Upper lobe of right lung (tissue), 1 donor: ENCODE measurements at regions not wholly inside any gene's neighbourhood (a gene's known extent, or its start where the extent isn't known, plus 50 kb on each side); places are given as distances from the start of the nearest gene placed in this dataset.

ENCODE experiments used
- ATAC-seq: fragments of 200-7000 bp; cut with Tn5 transposase; one replicate; pipeline ENCODE4 v1.9.1; 2020; ENCODE audit warnings: mild to moderate bottlenecking, moderate library complexity
- DNase-seq: peaks from one replicate; pipeline ENCODE4 v3.0.0-alpha.2; 2020
- H3K27ac ChIP-seq: fragments of 200-600 bp; one replicate; pipeline ENCODE4 v1.8.0; 2022
- H3K27me3 ChIP-seq: fragments of 200-600 bp; one replicate; pipeline ENCODE4 v1.8.0; 2022; ENCODE audit warnings: mild to moderate bottlenecking
- H3K36me3 ChIP-seq: fragments of 200-600 bp; one replicate; pipeline ENCODE4 v1.8.0; 2022
- H3K4me1 ChIP-seq: fragments of 200-600 bp; one replicate; pipeline ENCODE4 v1.8.0; 2022
- H3K4me3 ChIP-seq: fragments of 200-600 bp; one replicate; pipeline ENCODE4 v1.8.0; 2022; ENCODE audit warnings: mild to moderate bottlenecking
- H3K9me3 ChIP-seq: fragments of 200-600 bp; one replicate; pipeline ENCODE4 v1.8.0; 2022
- intact Hi-C: fragments of 100-400 bp; cut with DNase I; formaldehyde crosslinking; loops from one replicate; pipeline ENCODE4 v1.11.0; 2022
- TF ChIP-seq, protein P1 (sequence below): fragments of 200-600 bp; IDR thresholded peaks from one replicate; pipeline ENCODE4 v1.8.0; 2022; ENCODE audit warnings: antibody characterized with exemption
- donor health status: DM: no; HTN: yes; CAD: no; lungs with severe emphysema.

DNA sequence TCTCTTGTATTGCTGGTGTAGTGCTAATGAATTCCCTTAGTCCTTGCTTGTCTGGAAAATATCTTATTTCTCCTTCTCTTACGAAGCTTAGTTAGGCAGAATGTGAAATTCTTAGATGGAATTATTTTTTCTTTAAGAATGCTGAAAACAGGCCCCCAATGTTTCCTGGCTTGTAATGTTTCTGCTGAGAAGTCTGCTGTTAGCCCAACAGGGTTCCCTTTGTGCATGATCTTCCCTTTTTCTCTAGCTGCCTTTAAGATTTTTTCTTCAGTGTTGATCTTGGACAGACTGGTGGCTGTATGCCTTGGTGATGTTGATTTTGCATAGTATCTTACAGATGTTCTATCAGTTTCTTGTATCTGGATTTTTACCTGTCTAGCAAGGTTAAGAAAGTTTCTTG is 191.3 kb upstream of the DMRTA1 start:
- Histone ChIP-seq H3K9me3 (no peaks in the 10 kb centered on the region), H3K4me3 (no peak overlapping the region), H3K4me1 (no peaks in the 10 kb centered on the region), H3K27ac (no peak overlapping the region), H3K36me3 (no peaks in the 10 kb centered on the region), H3K27me3 (no peaks in the 10 kb centered on the region)
- DNase-seq (no peak), ATAC-seq (no peak)
- intact Hi-C loops = no loop called here
- TF ChIP-seq, protein P1, sequence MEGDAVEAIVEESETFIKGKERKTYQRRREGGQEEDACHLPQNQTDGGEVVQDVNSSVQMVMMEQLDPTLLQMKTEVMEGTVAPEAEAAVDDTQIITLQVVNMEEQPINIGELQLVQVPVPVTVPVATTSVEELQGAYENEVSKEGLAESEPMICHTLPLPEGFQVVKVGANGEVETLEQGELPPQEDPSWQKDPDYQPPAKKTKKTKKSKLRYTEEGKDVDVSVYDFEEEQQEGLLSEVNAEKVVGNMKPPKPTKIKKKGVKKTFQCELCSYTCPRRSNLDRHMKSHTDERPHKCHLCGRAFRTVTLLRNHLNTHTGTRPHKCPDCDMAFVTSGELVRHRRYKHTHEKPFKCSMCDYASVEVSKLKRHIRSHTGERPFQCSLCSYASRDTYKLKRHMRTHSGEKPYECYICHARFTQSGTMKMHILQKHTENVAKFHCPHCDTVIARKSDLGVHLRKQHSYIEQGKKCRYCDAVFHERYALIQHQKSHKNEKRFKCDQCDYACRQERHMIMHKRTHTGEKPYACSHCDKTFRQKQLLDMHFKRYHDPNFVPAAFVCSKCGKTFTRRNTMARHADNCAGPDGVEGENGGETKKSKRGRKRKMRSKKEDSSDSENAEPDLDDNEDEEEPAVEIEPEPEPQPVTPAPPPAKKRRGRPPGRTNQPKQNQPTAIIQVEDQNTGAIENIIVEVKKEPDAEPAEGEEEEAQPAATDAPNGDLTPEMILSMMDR = no peak

DNA sequence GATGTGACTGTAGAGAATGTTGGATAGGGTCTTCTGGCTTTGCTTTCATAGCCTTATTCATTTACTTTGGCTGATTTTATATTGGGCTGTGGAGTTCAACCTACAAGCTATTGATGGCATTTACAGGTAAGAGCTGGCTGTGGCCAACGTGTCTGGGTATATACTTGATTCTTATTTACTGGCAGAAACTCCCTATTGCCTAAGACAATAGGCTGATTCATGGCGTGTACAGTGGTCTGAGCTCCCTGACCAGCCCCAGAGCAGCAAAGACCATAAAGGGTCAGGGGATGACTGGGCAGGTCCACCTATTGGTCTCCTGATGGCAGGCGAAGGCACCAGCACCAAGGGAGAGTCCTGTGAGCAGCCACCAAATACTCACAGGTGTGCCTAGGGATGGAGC is 190.2 kb upstream of the DMRTA1 start:
- Histone ChIP-seq H3K4me1 (no peaks in the 10 kb centered on the region), H3K4me3 (no peak overlapping the region), H3K27ac (no peak overlapping the region), H3K27me3 (no peaks in the 10 kb centered on the region), H3K36me3 (no peaks in the 10 kb centered on the region), H3K9me3 (no peaks in the 10 kb centered on the region)
- intact Hi-C loops = no loop called here
- ATAC-seq (no peak), DNase-seq (no peak)
- TF ChIP-seq, protein P1 = no peak

DNA sequence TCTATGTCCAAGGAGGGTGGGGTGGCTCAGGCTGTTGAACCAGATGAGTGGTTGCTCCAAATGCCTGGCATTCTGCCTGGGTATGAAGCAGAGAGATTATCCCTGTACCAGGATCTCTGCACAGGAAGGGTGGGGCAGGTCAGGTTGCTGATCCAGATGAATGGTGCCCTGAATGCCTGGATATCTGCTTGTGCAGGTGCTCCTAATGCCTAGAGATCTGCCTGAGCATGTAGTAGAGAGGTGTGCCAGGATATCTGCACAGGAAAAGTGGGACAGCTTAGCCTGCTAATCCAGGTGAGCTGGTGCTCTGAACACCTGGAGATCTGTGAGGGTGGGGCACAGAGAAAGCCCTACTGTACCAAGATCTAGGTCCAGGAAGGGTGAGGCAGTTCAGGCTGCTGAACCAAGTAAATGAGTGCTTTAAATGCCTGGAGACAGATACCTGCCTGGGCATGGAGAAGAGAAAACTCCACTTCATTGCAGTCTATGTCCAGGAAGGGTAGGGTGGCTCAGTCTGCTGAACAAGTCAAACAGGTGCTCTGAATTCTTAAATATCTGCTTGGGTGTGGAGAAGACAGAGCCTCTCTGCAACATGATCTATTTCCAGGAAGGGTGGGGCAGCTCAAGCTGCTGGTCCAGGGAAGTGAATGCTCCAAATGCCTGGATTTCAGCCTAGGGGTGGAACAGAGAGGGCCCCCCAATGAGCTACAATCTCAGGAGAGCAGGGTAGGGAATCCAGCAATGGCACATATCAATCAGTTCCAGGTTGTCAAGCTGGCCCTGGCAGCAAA is 189.4 kb upstream of the DMRTA1 start:
- H3K9me3 ChIP-seq = no peaks in the 10 kb centered on the region
- DNase-seq (no peak), ATAC-seq (no peak)
- TF ChIP-seq, protein P1 = no peak
- H3K4me1 ChIP-seq = no peaks in the 10 kb centered on the region
- no peaks in the 10 kb centered on the region for H3K27me3 ChIP-seq
- intact Hi-C loops = no loop called here
- no peak overlapping the region for H3K4me3 ChIP-seq
- H3K27ac ChIP-seq = no peak overlapping the region
- H3K36me3 ChIP-seq = no peaks in the 10 kb centered on the region

DNA sequence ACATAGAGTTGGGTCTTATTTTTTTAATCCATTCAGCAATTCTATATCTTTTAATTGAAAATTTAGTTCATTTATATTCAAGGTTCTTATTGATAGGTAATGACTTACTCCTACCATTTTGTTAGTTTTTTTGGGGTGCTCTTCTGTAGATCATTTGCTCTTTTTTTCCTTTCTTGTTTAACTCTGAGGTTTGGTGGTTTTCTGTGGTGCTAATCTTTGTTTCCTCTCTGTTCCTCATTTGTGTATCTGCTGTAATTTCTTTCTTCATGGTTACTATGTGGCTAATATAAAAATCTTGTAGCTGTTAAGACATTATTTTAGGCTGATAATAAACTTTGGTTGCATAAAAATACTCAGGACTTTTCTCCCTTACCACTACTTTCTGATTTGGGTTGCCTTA is 181.6 kb upstream of the DMRTA1 start:
- Histone ChIP-seq H3K27me3 (no peaks in the 10 kb centered on the region), H3K9me3 (peaks cover 6% of the 10 kb centered on the region), H3K4me1 (no peaks in the 10 kb centered on the region), H3K36me3 (no peaks in the 10 kb centered on the region), H3K27ac (no peak overlapping the region), H3K4me3 (no peak overlapping the region)
- intact Hi-C loops = no loop called here
- ATAC-seq (no peak), DNase-seq (no peak)
- TF ChIP-seq, protein P1 = no peak

GRCh38 chr9:22265534-22265933 is 181.1 kb upstream of the DMRTA1 start:
- no peaks in the 10 kb centered on the region for H3K27me3 ChIP-seq
- H3K36me3 ChIP-seq = no peaks in the 10 kb centered on the region
- H3K4me1 ChIP-seq = no peaks in the 10 kb centered on the region
- TF ChIP-seq, protein P1 = no peak
- H3K27ac ChIP-seq = no peak overlapping the region
- no peak for DNase-seq
- intact Hi-C loops = no loop called here
- H3K9me3 ChIP-seq = peaks cover 6% of the 10 kb centered on the region
- no peak for ATAC-seq
- no peak overlapping the region for H3K4me3 ChIP-seq

DNA sequence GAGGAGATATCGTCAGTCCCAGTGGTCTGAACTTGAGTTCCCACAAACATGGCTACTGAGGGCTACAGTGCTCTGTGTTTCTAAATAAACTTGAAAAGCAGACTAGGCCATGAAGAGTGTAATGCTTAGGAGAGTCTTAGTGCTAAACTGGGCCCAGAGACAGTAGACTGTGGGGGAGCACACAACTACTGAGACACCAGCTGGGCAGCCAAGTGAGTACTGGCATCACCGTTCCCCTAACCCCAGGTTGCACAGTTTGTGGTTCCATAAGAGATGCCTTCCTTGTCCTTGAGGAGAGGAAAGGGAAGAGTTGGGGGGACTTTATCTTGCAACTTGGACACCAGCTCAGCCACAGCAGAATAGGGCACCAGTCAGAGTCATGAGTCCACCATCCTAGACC is 172.1 kb upstream of the DMRTA1 start:
- Histone ChIP-seq H3K4me1 (no peaks in the 10 kb centered on the region), H3K9me3 (no peaks in the 10 kb centered on the region), H3K27me3 (no peaks in the 10 kb centered on the region), H3K4me3 (no peak overlapping the region), H3K36me3 (no peaks in the 10 kb centered on the region), H3K27ac (no peak overlapping the region)
- ATAC-seq = no peak
- intact Hi-C loops = no loop called here
- TF ChIP-seq, protein P1 = no peak
- no peak for DNase-seq
